B cell (primary cell): ENCODE measurements at regions not wholly inside any gene's neighbourhood (a gene's known extent, or its start where the extent isn't known, plus 50 kb on each side); places are given as distances from the start of the nearest gene placed in this dataset.
A peak's percentile ranks its signal among the peaks of the same experiment; 100 is the strongest.
"Not testable (repeated sequence)": the region's sequence is repeated elsewhere in the genome, so short reads cannot be mapped to it uniquely, and the experiment has no call there.

ENCODE experiments used
- ATAC-seq: fragments of 200-7000 bp; cut with Tn5 transposase; one replicate; pipeline ENCODE4 v1.10.0; 2021; ENCODE audit warnings: low read depth, mild to moderate bottlenecking, moderate number of reproducible peaks, moderate library complexity
- CTCF ChIA-PET: fragments of 350-600 bp; sonication (Branson Sonifier 250); formaldehyde crosslinking; loops from one replicate; lab custom pipeline; 2021; ENCODE audit warnings: antibody characterized with exemption, inconsistent platforms; lab: Charles Lee
- POLR2A ChIA-PET: fragments of 350-600 bp; sonication (Branson Sonifier 250); formaldehyde crosslinking; loops from one replicate; lab custom pipeline; 2021; ENCODE audit warnings: antibody characterized with exemption; lab: Charles Lee
- DNase-seq: peaks from one replicate; pipeline ENCODE4 v3.0.0; 2013
- H2AFZ ChIP-seq: 2 replicates; pipeline ENCODE4 v1.6.1; 2012; ENCODE audit warnings: mild to moderate bottlenecking, low read depth, low read length; ENCODE audit not compliant: insufficient read depth, poor library complexity, severe bottlenecking
- H3K27ac ChIP-seq, 2 donors: 1 replicate in 1 of 2; 2 replicates in 1 of 2; pipeline ENCODE4 v1.5.1; 2012 to 2013; ENCODE audit warnings: low read length in 2 of 2, mild to moderate bottlenecking in 2 of 2, moderate library complexity in 1 of 2
- H3K27me3 ChIP-seq, 4 experiments: fragments of 200-600 bp in 1 of 4; sonication (generic) in 1 of 4; replicated peaks in 1 of 4; 1 replicate in 2 of 4; 2 replicates in 2 of 4; pipeline versions ENCODE4 v1.6.1 to v1.7.0; 2013 to 2016; ENCODE audit warnings: low read length in 3 of 4, mild to moderate bottlenecking in 2 of 4, mixed read lengths in 1 of 4, moderate library complexity in 1 of 4; ENCODE audit not compliant: insufficient read depth in 4 of 4, control insufficient read depth in 3 of 4; ENCODE audit errors: control extremely low read depth in 1 of 4
- H3K36me3 ChIP-seq, 2 experiments: replicated peaks in 1 of 2; 1 replicate in 1 of 2; 2 replicates in 1 of 2; pipeline versions ENCODE4 v1.6.1 to v1.7.1; 2013; ENCODE audit warnings: low read length in 1 of 2; ENCODE audit not compliant: insufficient read depth in 2 of 2, control insufficient read depth in 1 of 2; ENCODE audit errors: control extremely low read depth in 1 of 2, extremely low read depth in 1 of 2
- H3K4me1 ChIP-seq, 2 donors: fragments of 200-600 bp in 1 of 2; sonication (generic) in 1 of 2; 1 replicate in 1 of 2; 2 replicates in 1 of 2; pipeline versions ENCODE4 v1.5.1 to v1.6.1; 2013 to 2017; ENCODE audit warnings: low read length in 2 of 2; ENCODE audit not compliant: control insufficient read depth in 2 of 2, insufficient read depth in 2 of 2
- H3K4me2 ChIP-seq: replicated peaks from 2 replicates; pipeline ENCODE3; 2012; ENCODE audit warnings: mild to moderate bottlenecking, low read depth, low read length; ENCODE audit not compliant: poor library complexity, severe bottlenecking
- H3K4me3 ChIP-seq, 5 experiments: fragments of 200-600 bp in 1 of 5; sonication (generic) in 1 of 5; 1 replicate in 3 of 5; 2 replicates in 2 of 5; pipeline versions ENCODE4 v1.5.1 to v1.7.0; 2011 to 2016; ENCODE audit warnings: low read length in 4 of 5, mild to moderate bottlenecking in 4 of 5, low read depth in 2 of 5, control low read depth in 1 of 5, moderate library complexity in 1 of 5; ENCODE audit not compliant: insufficient read depth in 1 of 5; ENCODE audit errors: control extremely low read depth in 1 of 5, extremely low read depth in 1 of 5
- H3K79me2 ChIP-seq: fragments of 200-600 bp; sonication (generic); one replicate; pipeline ENCODE4 v1.6.0; 2016; ENCODE audit warnings: low read length; ENCODE audit not compliant: control insufficient read depth, insufficient read depth
- H3K9ac ChIP-seq: fragments of 200-600 bp; sonication (generic); 2 replicates; pipeline ENCODE4 v1.6.1; 2017; ENCODE audit warnings: mild to moderate bottlenecking, low read length, moderate library complexity
- H3K9me3 ChIP-seq, 3 donors: one replicate each; pipeline versions ENCODE4 v1.6.1 to v1.7.1; 2013; ENCODE audit warnings: low read length in 2 of 3; ENCODE audit not compliant: control insufficient read depth in 2 of 3, insufficient read depth in 1 of 3; ENCODE audit errors: control extremely low read depth in 1 of 3
- H4K20me1 ChIP-seq: 2 replicates; pipeline ENCODE4 v1.6.0; 2012; ENCODE audit warnings: mild to moderate bottlenecking, low read length; ENCODE audit not compliant: insufficient read depth, control insufficient read depth, poor library complexity, severe bottlenecking
- H3K27ac Mint-ChIP-seq: one replicate; pipeline ENCODE4 v1.8.0; 2021; ENCODE audit warnings: mixed read lengths
- H3K27me3 Mint-ChIP-seq: one replicate; pipeline ENCODE4 v1.8.0; 2021; ENCODE audit warnings: mixed read lengths
- H3K4me1 Mint-ChIP-seq: one replicate; pipeline ENCODE4 v1.8.0; 2021; ENCODE audit warnings: mixed read lengths
- H3K4me3 Mint-ChIP-seq: one replicate; pipeline ENCODE4 v1.8.0; 2021; ENCODE audit warnings: mixed read lengths
- H3K9me3 Mint-ChIP-seq: one replicate; pipeline ENCODE4 v1.8.0; 2022; ENCODE audit warnings: mixed read lengths; ENCODE audit not compliant: insufficient read depth
- CTCF ChIP-seq: fragments of 200-600 bp; IDR thresholded peaks from one replicate; pipeline ENCODE4 v1.8.0; 2022; ENCODE audit warnings: antibody characterized with exemption, mild to moderate bottlenecking
- EZH2 ChIP-seq: IDR thresholded peaks from 2 replicates; pipeline ENCODE4 v1.6.1; 2012; ENCODE audit warnings: borderline replicate concordance, low read depth, mild to moderate bottlenecking, moderate library complexity, low read length; ENCODE audit not compliant: insufficient read depth, poor library complexity, severe bottlenecking
- WGBS: methylation state at CpG from one replicate; pipeline ENCODE4 v1.1.5; 2013; ENCODE audit warnings: missing lambda C conversion rate; ENCODE audit not compliant: insufficient coverage; 5-methylcytosine and 5-hydroxymethylcytosine counted together
- intact Hi-C: fragments of 100-400 bp; cut with micrococcal nuclease; formaldehyde crosslinking; loops from one replicate; pipeline ENCODE4 v1.10.0; 2022

GRCh38 chr11:7143908-7144307 is 55.1 kb downstream of the RBMXL2 start:
- H3K27me3 ChIP-seq = peaks cover 0 to 3% (median under 1%) of the 10 kb centered on the region in 4 experiments
- ChIA-PET CTCF (interaction anchor here (1.1 to 1.7 kb wide), 5 partner anchors 299 to 554 kb away, joined by 3 to 9 read pairs (median 5); no protein-coding TSS in a partner anchor), POLR2A (no interaction called here)
- WGBS = no CpG with 5 or more reads among the region's 1 CpG
- no peaks in the 10 kb centered on the region for H3K4me1 ChIP-seq
- DNase-seq (peak; percentile 5), ATAC-seq (no peak)
- no peaks in the 10 kb centered on the region for H3K9me3 ChIP-seq
- H2AFZ ChIP-seq = no peak overlapping the region
- intact Hi-C loops = loop anchor here (1.0 kb wide), 2 partner anchors 521 to 550 kb away; no protein-coding TSS in a partner anchor
- Mint-ChIP-seq H3K4me1 (no peaks in the 10 kb centered on the region), H3K9me3 (peaks cover 5% of the 10 kb centered on the region), H3K4me3 (no peak overlapping the region), H3K27ac (no peak overlapping the region), H3K27me3 (peaks cover 8% of the 10 kb centered on the region)
- H4K20me1 ChIP-seq = no peaks in the 10 kb centered on the region
- no peaks in the 10 kb centered on the region for H3K36me3 ChIP-seq
- no peak overlapping the region for H3K27ac ChIP-seq
- no peak overlapping the region for H3K4me2 ChIP-seq
- no peak overlapping the region for H3K9ac ChIP-seq
- no peak overlapping the region for H3K4me3 ChIP-seq
- H3K79me2 ChIP-seq = no peaks in the 10 kb centered on the region
- TF ChIP-seq EZH2 = no peak
- no peak for TF ChIP-seq CTCF

DNA sequence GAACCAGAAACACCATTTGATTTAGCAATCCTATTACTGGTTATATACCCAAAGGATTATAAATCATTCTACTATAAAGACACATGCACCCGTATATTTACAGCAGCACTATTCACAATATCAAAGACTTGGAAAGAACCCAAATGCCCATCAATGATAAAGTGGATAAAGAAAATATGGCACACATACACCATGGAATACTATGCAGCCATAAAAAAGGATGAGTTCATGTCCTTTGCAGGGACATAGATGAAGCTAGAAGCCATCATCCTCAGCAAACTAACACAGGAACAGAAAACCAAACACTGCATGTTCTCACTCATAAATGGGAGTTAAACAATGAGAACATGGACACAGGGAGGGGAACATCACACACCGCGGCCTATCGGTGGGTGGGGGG is 61.3 kb downstream of the RBMXL2 start:
- H3K27ac Mint-ChIP-seq, H3K9ac ChIP-seq, H2AFZ ChIP-seq, H3K27ac ChIP-seq, H4K20me1 ChIP-seq, H3K79me2 ChIP-seq, H3K27me3 ChIP-seq, H3K27me3 Mint-ChIP-seq, intact Hi-C loops, ATAC-seq, H3K36me3 ChIP-seq, H3K4me1 ChIP-seq, H3K9me3 ChIP-seq, CTCF ChIA-PET, H3K4me3 Mint-ChIP-seq, H3K4me3 ChIP-seq, H3K4me1 Mint-ChIP-seq, POLR2A ChIA-PET, H3K9me3 Mint-ChIP-seq, DNase-seq, H3K4me2 ChIP-seq: not testable (repeated sequence)
- no CpG with 5 or more reads among the region's 4 CpGs for WGBS
